GM19035 (cell line): ENCODE measurements at regions not wholly inside any gene's neighbourhood (a gene's known extent, or its start where the extent isn't known, plus 50 kb on each side); places are given as distances from the start of the nearest gene placed in this dataset.

ENCODE experiments used
- ATAC-seq: cut with Tn5 transposase; IDR thresholded peaks from one replicate; pipeline ENCODE4 v1.9.1; 2021; ENCODE audit not compliant: unreplicated experiment

DNA sequence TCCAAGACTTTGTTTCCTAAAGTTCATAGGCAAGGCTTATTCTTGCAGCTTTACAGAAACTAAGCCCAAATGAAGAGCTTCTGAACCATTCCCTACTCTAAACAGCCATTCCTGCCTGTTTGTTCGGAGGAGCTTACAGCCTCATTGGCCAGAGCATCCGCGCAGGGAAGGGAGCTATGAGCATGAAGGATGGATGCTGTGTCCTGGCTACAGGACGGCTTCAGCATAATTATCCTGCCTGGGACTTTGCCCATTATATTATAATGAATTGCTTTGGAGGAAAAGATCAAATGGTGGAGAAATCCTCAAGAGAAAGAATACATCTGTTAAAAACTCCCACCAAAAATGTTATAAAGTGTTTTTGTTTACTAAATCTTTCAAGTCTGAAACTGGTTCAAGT is 378.2 kb upstream of the BTBD3 start:
- ATAC-seq, result no peak

DNA sequence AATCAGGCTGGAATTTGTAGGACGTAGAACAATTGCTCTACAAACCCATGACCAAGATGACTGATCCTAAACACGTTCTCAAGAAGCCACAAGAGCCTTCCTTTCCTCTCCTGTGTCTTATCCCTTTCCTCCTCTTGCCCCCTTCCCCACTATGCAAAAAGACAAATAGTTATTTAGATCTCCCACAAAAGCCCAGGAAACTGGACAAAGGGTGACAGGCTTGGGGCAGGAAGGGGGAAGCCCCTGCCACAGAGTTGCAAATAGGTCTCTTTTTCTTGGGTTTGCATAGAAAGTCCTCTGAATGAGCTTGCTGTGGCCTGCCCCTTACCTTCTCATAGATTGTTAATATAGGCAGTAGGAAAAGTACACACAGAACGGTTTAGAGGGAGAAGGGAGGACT is 377.1 kb upstream of the BTBD3 start:
- no peak for ATAC-seq

DNA sequence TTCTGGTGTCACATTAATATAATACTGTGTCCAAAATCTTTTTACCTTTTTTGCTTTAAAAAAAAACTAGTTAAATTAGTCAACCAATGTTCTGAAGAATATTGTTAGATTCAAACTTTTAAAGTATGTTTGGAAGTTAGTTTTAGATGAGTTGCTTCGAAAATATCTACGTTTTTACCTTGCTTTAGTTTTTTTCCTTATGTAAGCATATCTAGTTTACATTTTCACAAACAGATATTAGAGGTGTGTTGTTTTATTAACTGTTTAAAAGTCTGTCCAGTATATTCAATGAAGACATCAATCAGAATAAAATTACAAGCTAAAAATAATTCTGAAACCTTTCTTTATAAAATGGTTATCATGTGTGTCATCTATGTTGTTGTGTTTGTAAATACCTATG is 375.0 kb upstream of the BTBD3 start:
- ATAC-seq, result no peak

DNA sequence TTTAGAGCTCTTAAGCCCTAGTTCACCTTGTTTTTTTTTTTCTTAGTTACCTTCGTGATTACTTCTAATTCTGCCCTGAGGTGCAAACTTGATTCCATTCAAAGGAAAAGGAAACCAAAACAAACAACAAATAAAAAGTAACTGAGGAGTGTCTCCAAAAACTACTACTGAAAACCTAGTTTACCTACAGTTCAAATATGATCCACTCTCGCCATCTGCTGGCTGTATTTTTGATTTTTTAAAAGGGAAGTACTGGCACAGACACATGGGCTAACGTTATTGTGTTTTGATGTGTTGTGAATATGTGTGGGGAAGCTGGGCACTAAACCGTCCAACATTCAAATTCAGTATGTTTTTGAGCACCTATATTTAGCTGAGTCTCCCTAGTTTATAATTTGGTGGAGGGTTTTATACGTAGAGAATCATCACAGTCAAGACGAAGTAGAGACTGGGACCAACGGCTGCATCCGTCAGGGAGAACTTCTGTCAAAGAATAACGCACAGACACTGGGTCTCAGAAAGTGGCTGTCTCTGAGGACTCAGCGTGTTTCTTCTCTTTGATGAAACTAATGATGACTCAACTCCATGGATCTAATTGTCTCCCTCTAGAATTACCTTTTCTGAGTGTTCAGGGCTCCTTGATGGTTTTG is 373.5 kb upstream of the BTBD3 start:
- peak; percentile 82 for ATAC-seq

DNA sequence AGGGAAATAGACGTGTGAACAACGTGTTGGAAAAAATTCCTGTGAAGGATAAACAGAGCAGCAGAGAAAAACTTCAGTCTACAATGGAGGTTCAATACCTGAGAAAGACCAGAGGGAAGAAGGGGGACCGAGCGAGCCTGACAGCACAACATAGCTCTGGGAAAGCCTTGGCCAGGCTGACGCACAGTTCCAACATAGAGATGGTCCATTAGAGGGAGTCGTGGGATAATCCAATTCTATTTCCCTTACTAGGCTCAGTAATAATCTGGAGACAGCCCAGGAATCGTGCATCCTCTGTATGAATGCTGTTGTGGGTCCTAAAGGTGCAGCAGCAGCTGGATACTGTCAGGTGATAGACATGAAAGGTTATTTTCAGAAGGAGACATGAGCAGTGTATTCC is 370.8 kb upstream of the BTBD3 start:
- ATAC-seq, result no peak

DNA sequence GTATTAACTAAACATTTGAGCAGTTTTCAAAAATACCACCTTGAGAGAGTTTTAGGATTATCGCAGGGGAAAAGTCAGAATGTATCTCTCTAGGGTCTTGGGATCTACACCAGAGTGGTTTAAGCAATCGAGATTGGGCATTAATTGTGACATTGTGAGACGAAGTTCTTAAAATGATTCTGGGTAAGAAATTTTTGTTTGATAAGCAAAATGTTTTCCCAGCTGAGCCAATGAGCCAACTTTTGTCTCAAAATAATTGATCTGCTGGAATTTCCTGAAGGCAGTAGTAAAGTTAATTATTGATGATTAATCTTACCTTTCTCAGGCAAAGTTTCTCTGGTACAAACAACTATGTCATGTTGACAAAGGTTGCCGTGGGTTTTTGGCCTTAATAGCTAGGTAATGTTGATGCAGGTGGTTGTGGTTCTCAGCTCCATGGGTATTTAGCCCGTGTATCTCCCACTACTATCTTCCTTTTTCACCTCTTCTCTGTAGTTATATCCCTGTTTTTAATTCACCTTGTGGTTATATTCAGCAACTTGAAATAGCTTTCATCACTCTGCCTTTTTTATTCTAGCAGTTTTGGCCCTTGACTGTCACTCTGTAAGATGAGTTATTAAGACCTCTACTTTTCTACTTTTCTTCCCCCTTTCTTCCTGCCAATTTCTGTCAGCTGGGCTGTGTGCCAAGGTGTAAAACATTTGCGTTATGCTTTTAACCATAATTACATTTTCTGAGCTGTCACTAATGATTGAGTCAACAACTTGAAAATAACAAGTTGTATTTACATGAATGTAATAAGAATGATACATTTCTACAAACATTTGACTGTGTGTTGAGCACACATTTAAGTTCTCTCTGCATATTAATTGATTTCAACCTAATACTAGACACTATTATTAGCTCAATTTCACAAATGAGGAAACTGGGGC is 368.3 kb upstream of the BTBD3 start:
- ATAC-seq, result no peak

DNA sequence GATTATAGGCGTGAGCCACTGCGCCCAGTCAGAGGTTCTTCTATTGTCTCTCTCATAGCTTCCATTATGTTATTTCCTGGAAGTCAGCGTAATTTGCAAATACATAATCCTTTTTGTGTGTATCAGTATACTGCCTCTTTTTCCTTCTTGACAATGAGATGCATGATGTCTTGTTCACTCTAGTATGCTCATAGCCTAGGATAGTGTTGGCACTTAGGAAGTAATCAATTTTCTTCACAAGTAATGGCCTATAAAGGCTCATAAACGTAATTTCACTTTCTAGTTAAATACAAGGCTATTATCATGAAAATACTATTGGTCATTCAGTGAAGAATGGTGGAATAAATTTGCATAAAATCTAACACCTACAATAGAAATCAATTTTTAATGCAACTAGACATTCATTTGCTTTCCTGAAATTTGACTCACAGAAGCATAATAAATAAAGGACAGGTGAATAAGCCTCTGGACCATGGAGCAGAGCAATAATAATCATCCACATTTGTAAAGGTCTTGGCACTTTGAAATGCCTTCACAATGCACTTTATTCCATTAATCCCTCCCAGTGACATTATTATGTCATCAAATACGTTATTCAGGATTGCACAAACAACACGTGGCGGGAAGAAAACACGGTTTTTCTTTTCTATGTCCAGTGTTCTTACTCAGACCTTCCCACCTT is 366.9 kb upstream of the BTBD3 start:
- no peak for ATAC-seq

DNA sequence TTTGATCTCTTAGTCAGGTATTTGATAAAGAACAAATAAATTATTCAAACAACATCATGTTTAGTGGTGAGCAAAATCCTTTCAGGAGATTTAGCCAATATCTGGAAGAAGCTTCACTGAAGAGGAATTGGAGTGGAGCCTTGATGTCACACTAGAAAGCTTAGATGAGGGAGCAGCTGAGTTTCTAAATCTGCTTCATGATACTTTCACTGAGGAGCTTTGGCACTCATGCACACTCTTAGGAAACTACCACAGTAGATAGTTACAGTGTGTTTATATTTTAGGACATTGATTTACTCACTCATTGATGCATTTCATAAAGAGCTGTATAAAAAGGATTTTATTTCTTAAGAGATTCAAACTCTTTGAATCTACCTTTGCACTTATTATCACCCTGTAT is 366.2 kb upstream of the BTBD3 start:
- no peak for ATAC-seq

DNA sequence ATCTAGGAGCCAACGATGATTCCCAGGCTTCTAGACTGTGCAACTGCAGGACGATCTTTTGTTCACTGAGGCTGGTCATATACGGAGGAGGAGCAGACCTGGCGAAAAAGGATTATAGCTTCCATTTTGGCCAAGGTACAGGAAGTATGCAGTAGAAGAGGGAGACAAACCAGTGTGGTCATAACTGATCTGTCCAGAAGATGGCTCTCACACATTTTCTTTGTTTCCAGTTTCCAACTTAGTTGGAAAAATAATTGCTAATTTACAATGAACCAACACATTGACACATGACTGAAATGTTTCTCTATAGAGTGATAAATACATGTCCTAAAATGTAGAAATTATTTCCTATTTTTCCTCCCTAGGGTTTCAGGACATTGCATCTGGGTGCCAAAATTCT is 364.1 kb upstream of the BTBD3 start:
- ATAC-seq, result no peak

DNA sequence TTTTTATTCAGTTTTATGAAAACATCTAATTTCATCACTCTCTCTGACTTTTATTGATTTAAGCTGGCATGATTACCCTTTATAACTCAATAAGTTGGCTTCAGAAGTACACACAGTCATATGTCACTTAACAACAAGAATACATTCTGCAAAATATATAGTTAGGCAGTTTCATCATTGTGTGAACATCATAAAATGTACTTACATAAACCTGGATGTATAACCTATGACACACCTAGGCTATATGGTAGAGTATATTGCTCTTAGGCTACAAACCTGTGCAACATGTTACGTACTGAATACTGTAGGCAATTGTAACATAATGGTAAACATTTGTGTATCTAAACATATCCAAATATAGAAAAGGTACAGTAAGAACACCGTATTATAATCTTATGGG is 362.2 kb upstream of the BTBD3 start:
- no peak for ATAC-seq

DNA sequence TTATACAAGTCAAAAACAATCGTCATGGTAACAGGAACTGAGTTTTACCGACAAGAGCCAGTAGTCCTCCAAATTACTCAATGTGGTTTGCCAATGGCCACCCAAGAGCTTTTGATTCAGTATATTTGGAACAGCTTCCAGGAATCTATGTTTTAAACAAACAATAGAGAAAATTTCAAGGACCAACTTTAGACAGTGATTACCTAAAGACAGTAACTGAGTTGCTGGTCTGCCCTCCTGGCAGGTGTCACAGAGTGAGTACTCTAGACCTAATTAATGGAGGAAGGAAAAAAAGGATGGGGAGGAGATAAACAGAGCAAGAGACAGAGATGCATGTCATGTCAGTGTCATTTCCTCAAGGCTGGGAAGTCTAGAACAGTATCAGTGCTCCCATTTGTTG is 361.3 kb upstream of the BTBD3 start:
- ATAC-seq, result no peak

DNA sequence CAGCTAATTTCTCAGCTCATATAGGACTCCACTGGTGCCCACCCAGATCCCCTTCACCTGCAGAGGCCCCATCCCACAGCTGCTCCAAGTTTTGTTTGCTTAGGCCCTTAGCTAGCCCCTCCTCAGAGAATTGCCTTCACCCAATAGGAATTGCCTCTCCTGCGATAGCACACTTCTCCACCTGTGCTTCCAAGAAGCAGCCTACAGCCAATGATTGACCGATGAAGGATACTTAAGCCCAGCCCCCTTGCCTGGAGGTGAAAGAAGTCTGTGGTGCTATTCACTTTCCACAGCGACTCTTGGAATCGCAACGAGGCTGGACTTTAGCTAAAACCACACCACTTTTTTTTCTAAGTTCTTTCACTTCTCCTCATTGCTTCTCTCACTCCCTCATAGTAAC is 353.2 kb upstream of the BTBD3 start:
- no peak for ATAC-seq

DNA sequence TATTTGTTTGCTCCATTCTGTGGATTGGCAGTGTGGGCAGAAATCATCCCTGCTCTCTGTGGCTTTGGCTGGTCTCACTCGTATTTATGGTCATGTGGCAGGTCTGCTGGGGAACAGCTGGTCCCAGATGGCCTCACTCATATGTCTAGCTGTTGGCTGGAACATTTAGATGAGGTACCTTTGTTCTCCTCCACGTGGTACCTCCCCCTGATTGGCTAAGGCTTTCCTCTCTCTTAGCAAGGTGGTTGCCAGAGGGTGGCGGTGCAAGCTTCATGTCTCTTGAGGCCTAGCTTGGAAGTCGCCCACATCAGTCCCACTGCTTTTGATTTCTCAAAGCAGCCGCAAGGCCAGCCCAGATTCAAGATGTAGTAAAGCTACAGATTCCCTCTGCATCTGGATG is 348.5 kb upstream of the BTBD3 start:
- no peak for ATAC-seq

DNA sequence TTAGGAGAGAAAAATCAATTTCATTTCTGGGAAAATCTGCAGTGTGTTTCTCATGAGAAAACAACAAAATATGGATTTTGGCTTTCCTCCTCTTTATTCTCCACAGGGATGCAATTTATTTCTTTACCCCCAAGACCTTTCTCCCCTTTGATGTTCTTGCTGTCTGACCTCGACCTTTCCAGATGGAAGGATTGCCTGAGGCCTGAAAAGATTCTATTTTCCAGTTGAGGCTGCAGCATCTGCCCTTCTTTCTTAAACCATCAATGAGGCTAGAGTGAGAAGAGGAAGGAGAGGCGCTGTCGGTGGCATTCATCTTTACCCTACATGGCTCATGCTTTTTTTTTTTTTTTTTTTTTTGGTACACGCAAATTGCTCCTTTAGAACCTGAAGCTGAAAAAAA is 344.2 kb upstream of the BTBD3 start:
- ATAC-seq, result no peak

DNA sequence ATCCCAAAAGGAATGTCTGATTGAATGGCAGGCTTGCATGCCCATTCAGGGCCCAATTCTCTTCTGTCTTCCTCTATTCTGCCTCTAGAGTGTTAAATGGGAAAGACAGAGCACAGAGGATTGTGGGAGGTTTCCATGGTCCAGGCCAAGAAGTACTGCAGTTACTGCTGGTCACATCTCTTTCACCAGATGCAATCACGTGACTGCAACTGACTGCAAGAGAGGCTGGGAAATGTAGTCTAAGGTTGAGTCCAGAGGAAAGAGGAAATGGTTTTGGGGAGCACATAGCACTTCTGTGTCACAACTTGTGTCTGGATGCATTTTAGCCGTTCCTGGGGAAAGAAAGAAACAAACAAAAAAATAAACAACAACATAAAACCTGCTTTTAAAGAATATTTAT is 336.4 kb upstream of the BTBD3 start:
- ATAC-seq, result no peak

DNA sequence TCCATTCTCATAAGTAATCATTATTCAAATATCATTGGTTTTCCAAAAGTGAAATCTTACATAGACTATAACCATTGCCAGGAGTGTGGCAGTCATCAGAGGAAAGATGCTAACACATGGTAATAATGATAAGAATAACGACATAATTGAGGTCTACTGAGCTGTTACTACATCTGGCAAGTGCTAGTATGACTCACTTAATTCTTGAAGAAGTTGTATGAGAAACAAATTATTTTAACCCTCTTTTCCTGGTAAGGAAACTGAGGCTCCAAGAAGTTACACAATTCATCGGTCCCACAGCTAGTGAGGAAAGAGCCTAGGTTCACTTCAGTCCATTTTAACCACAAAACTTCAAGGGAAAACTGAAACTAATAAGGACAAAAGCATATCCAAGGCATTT is 335.6 kb upstream of the BTBD3 start:
- no peak for ATAC-seq

DNA sequence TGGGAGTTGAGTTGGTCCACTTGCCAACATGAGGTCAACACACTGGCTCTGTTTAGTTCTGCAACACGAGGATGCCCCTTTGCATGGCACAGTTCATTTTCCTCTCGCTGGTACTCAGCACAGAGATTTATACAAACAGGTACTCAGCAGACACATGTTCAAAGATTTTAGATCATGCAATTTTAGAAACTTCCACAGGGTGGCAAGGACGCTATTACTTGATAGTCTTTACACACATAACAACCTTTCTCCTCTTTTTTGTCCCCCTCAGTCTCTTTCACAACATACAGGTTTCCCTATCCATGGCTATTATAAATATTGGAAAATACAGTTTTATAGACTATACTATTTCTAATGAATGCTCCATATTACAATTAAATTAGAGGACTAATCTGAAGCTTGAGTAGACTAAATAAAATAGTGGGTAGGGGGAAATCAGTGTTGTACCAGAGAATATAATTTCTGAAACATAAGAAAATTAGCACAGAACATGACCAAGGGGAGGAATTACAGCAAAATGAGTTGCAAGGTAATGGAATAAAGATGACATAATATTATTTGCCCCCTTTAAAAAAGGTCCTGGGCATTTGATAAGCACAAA is 331.8 kb upstream of the BTBD3 start:
- ATAC-seq, result no peak

DNA sequence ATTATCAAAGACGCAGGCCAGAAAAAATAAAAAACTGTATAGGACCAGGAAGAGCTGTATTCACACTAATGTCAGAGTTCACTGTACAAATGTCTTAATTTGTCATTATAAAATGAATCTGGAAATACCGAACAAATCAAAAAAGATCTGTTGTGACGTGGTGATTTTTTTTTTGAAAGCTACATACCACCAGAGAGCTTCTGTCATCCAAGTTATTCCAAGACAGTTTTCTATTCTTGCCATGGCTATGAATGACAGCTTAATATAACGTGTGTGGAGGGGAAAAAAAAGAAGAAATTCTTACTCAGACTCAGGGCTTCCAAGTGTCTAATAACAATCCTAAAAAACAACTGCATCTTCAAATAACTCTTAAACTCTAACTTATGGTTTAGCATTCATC is 328.8 kb upstream of the BTBD3 start:
- no peak for ATAC-seq

DNA sequence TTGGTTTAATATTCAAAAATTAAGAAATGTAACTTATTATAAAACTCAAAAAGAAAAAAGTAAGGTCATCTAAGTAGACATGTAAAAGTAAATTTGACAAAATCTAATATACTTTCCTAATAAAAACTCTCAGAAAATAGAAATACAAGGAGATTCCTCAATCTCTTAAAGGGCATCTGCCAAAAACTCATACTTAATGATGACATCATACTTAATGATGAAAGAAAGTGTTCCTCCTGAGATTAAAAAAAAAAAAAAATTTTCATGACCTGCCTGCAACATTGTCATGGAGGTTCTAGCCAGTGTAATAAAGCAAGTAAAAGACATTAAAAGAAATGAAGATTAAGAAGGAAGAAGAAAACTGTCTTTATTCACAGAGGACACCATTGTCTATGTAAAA is 325.7 kb upstream of the BTBD3 start:
- no peak for ATAC-seq

DNA sequence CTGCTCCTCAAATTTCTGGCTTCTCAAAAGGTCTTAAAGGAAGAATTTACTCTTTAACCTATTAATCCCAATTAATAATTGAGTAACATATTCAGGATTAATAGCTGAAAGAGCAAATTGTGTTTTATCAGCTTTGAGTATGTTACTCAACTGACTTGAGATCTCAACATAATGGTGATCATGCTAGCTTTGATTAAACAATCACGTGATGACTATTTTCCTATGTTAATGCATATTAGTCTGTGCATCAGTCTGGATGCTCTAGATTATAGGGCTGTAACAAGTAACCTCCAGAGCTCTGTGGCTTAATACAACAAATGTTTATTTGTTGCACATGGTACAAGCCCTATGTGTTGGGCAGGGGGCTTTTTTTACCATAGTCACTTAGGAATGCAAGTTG is 313.4 kb upstream of the BTBD3 start:
- no peak for ATAC-seq

DNA sequence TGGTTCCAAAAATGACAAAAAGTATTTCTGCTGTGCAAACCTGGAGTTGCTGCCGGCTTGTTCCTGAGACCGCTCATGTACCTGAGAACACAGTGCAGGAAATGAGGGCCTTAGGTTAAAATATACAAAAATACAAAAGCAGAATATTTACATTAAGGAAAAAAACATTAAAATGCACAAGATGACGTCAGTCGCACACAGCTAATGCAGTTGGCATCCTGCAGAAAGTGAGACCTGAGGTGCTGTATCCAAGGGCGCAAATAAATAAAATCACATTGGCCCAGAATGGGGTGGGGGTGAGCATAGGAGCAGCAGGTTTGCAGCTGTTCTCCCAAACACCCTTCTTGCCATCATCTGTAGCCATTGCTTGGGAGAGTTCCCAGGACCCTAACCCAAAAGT is 310.6 kb upstream of the BTBD3 start:
- no peak for ATAC-seq

DNA sequence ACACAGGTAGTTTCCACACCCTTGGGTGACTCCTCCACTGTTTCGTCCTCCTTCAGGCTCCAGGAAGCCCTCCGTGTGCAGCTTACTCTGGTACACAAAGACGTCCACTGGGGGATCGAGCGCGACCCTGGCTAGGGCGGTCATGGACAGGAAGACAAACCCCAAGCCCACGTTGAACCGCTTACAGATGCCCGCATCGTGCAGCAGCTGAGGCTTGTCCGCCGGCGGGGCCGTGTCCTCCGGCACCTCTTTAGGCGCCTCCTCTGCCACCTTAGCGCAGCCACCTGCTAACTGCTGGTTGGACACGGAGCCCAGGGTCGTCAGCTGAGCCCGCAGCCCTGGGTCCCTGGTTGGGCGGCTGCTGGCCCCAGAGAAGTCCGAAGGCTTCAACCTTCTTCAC is 309.0 kb upstream of the BTBD3 start:
- ATAC-seq, result no peak
